HG02623 (cell line): ENCODE measurements at regions not wholly inside any gene's neighbourhood (a gene's known extent, or its start where the extent isn't known, plus 50 kb on each side); places are given as distances from the start of the nearest gene placed in this dataset.
A peak's percentile ranks its signal among the peaks of the same experiment; 100 is the strongest.

Experiments used
- ATAC-seq: cut with Tn5 transposase; IDR thresholded peaks from one replicate; pipeline ENCODE4 v1.9.1; 2021; ENCODE audit warnings: moderate library complexity; ENCODE audit not compliant: unreplicated experiment

- ATAC-seq, result no peak
Observed at GRCh38 chr2:217325816-217326215, 466.0 kb upstream of the TNP1 start.

- no peak for ATAC-seq
Observed at GRCh38 chr2:217325251-217325650, 465.4 kb upstream of the TNP1 start.

DNA sequence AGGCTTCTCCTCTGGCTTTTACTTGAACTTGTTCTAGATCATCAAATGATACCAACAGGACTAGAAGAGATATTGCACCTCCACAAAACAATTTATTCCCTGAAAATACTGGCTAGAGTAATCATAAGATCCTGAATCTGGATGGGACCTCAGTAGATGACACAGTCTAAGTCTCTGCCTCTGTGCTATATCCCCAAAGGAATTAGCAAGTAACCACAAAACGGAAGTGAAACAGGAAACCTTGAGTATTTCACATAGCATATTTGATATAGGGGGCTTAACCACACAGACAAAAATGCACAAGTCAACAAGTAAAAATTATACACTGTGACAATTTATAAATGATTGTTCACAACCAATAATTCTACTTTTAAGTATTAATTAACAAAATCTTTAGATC lies 456.9 kb upstream of the TNP1 start:
- ATAC-seq, result peak; percentile 61

DNA sequence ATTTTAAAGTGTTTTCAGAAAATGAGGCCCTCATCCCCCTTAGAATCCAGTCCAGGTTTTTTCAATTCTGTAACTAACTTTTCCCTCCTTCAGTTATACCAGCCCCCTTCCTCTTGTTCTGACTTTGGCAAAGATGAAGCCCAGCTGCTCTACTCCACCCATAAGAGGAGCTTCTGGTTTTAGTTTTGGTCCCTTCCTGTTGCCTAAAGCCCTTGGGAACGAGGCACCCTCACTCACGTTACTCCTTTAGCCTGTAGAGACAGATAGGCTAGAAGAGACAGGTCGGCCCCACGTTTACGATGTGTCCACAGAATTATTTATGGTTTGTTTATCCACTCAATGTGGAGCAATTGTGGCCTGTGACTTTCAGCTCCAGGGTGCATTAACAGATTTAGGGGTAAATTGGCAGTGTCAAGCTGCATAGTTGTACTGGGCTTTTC lies 454.2 kb upstream of the TNP1 start:
- no peak for ATAC-seq

DNA sequence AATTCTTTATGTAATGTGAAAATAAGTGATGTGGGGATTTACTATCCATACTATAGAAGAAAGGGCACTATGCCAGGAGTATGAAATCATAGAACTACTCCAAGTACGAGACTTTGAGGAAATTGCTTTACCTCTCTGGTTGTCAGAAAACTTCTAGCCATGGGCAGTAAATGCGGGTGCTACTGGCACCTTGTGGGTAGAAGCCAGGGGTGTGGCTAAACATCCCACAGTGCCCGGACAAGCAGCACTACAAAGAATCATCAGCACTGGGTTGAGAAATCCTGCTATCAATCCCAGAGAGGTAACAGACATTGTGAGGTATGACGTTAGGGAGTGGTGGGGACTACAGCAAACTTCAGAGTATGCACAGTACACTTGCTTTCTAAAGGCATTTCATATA lies 453.5 kb upstream of the TNP1 start:
- ATAC-seq, result no peak

DNA sequence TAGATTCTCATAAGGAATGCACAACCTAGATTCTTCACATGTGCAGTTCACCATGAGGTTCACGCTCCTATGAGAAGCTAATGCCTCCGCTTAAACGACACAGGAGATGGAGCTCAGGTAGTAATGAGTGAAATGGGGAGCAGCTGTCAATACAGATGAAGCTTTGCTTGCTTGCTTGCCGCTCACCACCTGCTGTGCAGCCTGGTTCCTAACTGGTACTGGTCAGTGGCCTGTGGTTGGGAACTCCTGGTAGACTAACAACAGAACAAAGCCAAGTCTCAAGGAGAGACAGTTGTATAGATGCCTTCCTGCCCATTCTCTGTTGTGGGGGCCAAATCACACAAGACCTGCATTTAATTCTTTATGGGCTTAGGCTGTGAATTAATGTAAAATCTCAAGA lies 449.2 kb upstream of the TNP1 start:
- no peak for ATAC-seq

DNA sequence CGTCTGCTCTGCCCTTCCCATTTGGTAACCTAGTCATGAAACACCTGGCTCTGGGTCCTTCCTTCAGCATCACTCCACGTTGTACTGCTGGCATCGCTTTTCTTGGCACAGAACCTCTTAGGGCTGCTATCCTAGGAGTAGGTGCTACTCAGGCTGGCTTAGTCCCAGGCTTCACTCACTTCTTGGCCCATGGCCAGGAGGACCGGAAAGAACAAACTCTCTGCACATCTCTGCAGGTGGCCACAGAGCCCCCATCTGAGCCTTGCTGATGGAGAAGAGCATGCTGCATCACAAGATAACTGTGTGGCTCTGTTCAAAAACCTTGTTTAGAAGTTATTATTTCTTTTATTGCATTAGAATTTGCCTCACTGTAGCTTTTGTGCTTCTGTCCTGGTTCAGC lies 447.2 kb upstream of the TNP1 start:
- no peak for ATAC-seq

DNA sequence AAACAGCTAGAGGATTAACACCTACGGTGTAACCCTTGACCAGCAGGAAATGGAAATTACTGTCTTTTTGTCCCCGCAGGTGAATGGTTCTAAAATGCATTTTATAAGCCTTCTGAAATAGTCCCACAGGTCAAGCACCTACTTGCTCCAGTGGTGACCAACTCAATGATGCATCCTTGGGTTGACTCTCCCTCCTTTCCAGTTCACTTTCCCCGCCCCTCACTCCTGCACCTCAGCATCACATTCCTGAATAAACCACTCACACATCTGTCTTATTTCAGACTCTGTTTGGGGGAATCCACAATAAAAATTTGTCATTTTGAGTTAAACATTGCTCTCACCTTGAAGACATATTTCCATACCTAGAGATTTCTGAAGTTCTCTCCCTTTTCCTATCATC lies 446.0 kb upstream of the TNP1 start:
- no peak for ATAC-seq

- ATAC-seq, result no peak
Observed at GRCh38 chr2:217304582-217304981, 444.7 kb upstream of the TNP1 start.

DNA sequence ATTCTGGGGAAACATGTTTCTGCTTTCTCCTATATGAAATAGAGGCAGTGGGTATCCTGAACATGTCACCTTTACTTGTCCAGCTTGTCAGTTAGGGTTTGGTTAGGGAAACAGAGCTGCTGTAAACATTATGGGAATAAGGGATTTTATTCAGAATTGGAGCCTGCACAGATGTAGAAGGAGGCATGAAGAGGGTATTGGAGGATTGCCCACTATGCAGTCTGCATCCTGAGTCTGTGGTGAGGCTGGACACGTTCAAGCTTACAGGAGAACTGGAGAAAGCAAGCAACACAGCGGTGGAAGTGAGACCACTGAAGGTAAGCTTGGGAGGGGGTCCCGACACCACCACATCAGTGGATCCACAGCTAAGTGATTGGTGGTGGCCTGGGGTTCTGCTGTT lies 443.0 kb upstream of the TNP1 start:
- no peak for ATAC-seq

- no peak for ATAC-seq
Observed at GRCh38 chr2:217301142-217301925, 441.5 kb upstream of the TNP1 start.

DNA sequence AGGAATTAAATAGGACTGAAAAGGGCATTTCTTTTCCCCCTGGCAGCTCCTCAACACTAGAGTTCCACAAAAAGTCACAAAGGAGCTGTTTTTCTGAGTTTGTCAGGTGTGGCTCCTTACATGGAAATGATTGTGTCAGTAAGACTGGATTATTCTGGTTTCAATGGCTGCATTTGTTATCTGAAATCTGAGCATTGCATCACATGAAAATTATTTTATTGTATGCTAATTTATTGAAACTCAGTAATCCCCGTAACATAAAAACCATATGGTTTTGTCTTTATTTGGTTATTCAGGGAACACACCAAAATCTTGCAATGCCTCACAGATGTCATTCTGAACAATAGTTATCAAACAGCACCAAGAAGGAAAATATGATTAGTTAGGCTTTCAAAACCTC lies 439.7 kb upstream of the TNP1 start:
- no peak for ATAC-seq

DNA sequence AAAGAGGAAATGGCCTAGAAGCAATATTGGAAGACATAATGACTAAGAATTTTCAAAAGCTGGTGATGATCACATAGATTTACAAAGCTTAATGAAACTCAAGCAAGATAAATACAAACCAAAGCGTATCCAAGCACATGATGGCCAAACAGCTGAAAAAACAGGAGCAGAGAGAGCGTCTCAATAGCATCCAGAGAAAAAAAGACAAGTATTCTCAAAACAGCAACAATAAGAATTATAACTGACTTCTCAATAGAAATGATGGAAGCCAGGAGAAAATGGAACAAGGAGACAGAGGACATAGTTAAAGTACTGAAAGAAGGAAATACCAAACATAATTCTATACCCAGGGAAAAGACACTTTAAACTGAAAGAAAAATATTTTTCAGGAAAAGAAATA lies 437.2 kb upstream of the TNP1 start:
- ATAC-seq, result no peak

DNA sequence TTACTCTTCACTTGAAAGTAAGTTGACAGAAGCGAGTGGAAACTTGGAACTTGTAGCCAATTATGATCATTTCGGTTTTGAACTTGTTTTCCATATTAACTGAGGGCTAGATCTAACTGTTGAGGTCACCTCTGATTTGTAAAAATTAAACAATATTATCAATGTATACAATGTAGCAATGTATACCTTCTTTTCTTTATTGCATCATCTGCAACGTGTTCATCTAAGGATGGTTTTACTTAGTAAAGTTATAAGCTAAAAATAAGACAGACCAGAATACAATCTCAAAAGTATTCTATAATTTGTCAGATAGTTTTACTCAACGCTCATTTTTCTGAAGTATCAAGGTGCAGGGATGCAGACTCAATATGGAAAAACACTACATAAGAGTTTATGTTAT lies 435.0 kb upstream of the TNP1 start:
- no peak for ATAC-seq

- ATAC-seq, result no peak
Observed at GRCh38 chr2:217294211-217294610, 434.3 kb upstream of the TNP1 start.

GRCh38 chr2:217293607-217294006 lies 433.7 kb upstream of the TNP1 start:
- ATAC-seq, result no peak

DNA sequence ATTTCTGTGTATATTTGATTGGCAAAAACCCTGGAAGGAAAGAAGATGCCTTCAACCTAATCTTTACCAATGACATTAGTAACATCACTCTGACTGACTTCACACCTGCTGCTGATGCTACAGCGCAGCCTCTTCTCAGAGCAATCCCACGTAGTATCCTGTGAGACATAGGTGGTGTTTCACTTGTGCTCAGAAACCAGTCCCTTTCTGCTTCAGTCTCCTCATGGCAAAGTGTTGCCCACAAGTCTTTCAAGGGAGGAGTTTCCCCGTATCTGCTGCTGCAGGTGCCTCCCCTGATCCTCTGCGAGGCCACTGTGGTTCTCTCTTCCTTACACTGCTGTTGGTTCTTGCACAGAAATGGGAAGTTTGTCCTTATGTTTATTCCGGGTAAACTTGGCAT lies 433.2 kb upstream of the TNP1 start:
- no peak for ATAC-seq

- ATAC-seq, result no peak
Observed at GRCh38 chr2:217291259-217291658, 431.4 kb upstream of the TNP1 start.

DNA sequence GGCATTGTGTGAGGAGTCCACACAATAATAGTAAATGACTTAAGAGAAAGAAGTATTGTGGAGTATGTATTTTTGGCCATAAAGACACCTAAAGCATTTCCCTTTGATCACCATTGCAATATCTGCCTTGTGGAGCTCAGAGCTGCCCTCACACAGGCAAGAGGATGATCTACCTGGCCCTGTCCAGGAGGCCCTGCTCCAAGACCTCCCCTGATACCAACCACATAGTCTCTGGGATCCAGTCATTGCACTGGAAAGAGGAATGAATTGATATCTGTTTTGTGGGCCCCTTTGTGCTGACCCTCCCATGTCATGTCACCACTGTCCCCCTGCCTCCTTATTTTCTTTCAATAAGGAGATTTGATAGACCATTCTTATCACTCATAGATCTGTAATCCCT lies 430.6 kb upstream of the TNP1 start:
- ATAC-seq, result no peak

- ATAC-seq, result no peak
Observed at GRCh38 chr2:217289907-217290280, 430.0 kb upstream of the TNP1 start.

DNA sequence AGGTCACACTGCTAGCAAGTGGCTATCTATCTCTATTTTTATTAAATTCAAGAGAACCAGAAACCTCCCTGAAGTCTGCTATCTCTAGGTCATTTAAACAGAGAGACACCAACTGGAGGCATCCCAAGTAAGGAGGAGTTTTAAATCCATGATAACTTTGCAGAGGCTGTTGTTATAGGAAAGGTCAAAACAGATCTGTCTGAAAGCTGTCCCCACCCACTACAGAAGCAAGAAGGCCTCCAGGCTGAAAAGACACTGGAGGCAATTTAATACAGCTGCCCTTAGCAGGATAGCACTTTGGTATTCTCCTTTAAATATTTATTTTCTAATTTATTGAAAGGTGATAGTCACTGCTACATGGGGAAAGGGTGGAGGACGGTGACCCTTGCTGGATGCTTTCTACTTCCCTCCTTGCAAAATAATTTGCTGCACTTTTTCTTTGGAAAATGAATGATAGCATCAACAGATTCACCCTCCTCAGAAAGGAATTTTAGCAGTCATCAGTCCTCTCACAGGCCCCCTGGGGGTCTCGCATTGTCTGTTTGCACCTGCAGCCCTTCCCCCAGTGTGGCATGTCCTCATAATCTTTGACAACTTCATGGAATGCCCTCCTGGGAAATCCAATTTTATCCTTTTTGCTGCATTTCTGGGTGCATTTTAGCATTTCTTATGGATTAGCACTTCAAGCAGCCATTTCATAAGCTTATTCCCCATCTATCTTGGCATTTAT lies 429.5 kb upstream of the TNP1 start:
- no peak for ATAC-seq

DNA sequence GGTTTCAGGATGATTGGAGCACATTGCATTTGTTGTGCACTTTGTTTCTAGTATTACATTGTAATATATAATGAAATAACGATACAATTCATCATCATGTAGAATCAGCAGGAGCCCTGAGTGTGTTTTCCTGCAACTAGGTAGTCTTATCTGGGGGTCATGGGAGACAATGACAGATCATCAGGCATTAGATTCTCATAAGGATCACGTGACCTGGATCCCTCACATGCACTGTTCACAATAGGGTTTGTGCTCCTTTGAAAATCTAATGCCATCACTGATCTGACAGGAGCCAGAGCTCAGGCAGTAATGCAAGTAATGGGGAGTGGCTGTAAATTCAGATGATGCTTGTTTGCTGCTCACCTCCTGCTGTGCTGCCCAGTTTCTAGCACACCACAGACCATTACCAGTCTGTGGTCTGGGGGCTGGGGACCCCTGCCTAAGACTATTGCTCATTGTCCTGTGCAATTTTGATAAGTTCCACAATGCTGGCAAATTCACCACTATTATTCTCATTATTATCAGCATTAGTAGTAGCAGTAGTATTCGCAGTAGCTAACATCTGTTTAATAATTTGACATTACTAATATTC lies 428.7 kb upstream of the TNP1 start:
- ATAC-seq, result no peak
